GM11168 (cell line): ENCODE measurements at regions not wholly inside any gene's neighbourhood (a gene's known extent, or its start where the extent isn't known, plus 50 kb on each side); places are given as distances from the start of the nearest gene placed in this dataset.

Experiments
- in situ Hi-C: fragments of 300-500 bp; cut with MboI; formaldehyde crosslinking; loops from one replicate; pipeline ENCODE4 v1.12.0; 2022; ENCODE audit warnings: low sequenced_read_pairs; ENCODE audit not compliant: unreplicated experiment

- in situ Hi-C loops, result no loop called here
Observed at GRCh38 chr4:38568768-38569167, 95.2 kb upstream of the KLF3 start.

- in situ Hi-C loops, result no loop called here
Observed at GRCh38 chr4:38570647-38571276, 93.2 kb upstream of the KLF3 start.

- in situ Hi-C loops, result no loop called here
Observed at GRCh38 chr4:38572793-38573192, 91.2 kb upstream of the KLF3 start.

DNA sequence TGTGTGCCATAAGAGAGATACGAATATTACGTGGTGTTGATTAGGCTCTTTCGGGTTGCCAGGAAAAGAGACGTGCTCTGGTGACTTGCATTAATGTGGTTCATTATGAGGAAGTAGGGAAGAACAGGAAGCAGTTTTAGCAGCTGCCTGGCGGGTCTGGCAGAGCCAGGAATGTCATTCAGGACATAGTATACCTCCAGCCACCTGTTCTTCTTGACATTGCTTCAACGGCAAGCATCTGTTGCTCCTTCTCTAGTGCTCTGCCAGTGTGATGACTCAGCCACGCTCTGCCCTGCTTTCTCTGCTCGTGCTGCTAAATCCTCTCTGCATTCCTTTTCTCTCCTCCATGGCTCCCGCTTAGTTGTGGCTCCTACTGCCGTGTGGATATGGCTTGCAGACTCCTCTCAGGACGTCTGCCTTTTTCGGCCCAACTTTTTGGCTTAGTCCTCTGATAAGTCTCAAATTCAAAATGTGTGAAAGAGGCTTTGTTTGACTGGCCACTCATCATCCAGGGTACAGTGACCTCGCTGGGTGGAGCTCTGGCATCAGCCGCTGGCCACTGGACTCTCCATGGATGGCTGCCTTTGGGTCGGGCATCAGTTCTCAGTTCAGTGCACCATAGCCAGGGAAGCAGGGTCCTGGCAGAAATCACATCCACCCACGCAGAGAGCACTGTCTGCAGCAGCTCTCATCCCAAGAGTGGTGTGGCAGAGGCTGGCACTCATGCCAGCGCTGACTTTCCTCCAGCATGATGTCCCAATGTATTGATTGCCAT, 89.3 kb upstream of the KLF3 start:
- in situ Hi-C loops, result no loop called here

- in situ Hi-C loops, result no loop called here
Observed at GRCh38 chr4:38576767-38577166, 87.2 kb upstream of the KLF3 start.

GRCh38 chr4:38577462-38577861, 86.5 kb upstream of the KLF3 start:
- in situ Hi-C loops, result no loop called here

- in situ Hi-C loops, result no loop called here
Observed at GRCh38 chr4:38581426-38582106, 82.4 kb upstream of the KLF3 start.

DNA sequence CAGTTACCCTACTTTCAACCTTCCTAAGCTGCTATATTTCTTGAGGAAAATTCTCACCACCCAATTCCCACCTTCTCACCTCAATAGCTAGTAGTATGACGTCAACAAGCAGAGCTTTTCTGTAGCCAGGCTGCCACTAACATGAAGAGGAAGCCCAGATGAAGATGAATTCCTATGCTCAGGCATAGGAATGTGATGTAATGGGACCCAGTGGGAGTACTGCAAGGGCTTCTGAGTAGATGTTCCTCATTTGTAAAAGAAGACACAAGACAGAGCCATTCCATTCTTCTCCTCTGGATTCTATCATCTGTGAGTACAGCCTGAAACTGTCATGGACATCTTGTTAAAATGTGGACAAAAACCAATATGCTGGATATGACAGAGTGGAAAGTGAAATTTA, 81.6 kb upstream of the KLF3 start:
- in situ Hi-C loops, result no loop called here

GRCh38 chr4:38582889-38583470, 81.0 kb upstream of the KLF3 start:
- in situ Hi-C loops, result no loop called here

DNA sequence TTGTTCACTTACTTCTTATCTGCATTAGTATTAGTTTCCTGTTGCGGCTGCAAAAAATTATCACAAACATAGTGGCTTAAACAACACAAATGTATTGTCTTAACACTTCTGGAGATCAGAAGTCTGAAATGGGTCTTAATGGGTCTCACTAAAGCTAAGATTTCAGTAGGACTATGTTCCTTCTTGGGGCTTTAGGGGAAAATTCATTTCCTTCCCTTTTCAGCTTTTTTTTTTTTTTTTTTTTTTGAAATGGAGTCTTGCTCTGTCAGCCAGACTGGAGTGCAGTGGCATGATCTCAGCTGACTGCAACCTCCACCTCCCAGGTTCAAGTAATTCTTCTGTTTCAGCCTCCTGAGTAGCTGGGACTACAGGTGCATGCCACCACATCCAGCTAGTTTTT, 78.1 kb upstream of the KLF3 start:
- in situ Hi-C loops, result no loop called here

- in situ Hi-C loops, result no loop called here
Observed at GRCh38 chr4:38587106-38587505, 76.9 kb upstream of the KLF3 start.

DNA sequence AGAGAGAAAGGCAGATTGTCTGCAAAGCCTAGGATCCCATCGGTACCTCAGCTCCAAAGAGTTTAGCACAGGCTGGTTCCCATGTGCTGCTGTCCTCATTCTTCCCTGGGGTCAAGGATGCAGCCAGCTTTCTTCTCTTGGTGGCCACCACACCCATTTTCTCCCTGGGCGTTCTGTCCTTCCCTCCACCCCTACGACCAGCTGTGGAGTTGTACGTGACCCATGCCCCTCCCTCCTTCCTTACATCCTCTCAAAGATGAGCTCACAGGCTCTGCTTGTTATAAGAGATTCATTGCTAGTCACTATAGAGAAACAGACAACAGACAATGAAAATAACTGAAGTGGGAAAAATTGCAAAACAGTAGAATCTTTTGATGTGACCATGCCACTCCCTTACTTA, 74.0 kb upstream of the KLF3 start:
- in situ Hi-C loops, result no loop called here

DNA sequence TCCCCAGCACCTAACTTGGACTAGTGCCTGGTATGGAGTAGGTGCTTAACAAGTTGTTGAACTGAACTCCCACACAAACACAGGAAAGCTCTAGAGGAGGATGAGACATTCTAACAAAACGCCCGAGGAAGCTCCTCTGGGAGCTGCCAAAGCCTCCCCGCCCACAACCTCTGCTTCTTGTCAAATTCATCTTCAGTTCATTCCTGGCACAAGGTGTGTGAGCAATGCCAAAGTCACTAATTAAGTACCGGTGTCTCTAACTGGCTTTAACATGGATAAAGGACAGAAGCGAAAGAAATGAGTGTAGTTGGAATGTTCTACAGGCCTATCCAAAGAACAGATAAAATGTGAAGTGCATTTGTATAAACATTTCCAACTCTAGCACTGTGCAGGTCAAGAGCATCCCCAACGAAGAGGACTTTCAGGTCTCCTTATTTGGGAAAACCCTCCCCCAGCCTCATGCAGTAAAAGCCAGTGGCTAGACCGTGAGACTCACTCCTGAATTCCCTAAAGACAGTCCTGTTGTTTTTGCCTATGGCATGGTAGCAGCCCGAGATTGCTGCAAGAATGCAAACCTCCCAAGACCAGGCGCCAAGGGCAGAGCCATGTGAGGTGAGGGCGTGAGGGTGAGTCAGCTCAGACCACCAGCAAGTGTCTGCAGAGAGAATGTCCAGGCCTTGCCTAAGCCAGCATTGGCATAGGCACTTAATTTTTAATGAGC, 72.2 kb upstream of the KLF3 start:
- in situ Hi-C loops, result no loop called here

DNA sequence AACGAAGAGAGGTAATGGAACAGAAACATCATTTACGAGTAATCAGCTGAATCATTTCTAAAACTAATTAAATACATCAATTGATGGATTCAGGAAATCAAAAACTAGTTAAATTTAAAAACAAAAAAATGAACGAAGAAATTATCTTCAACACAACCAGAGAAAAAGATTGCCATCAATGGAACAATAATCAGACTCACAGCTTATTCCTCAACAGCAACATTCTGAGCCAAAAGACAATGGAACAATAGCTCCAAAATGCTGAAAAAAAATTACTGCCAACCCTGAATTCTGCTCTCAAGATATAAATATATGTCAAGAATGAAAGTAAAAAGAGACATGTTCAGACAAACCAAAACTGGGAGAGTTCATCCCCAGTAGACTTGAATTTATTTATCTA, 65.5 kb upstream of the KLF3 start:
- in situ Hi-C loops, result no loop called here

- in situ Hi-C loops, result no loop called here
Observed at GRCh38 chr4:38600575-38600974, 63.4 kb upstream of the KLF3 start.

- in situ Hi-C loops, result no loop called here
Observed at GRCh38 chr4:38601244-38601915, 62.6 kb upstream of the KLF3 start.

DNA sequence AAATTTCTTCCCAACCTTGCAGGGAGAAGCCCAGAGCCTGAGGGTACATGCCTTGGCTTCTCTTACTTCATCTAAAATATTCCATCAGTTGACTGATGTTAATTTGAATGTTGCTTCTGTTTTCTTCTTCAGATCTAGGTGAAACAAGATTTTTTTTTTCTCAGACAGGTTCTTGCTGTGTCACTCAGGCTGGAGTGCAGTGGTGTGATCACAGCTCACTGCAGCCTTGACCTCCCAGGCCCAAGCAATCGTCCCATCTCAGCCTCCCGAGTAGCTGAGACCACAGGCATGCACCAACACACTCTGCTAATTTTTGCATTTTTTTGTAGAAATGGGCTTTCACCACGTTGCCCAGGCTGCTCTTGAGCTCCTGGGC, 62.1 kb upstream of the KLF3 start:
- in situ Hi-C loops, result no loop called here

GRCh38 chr4:38603652-38604051, 60.3 kb upstream of the KLF3 start:
- in situ Hi-C loops, result no loop called here

DNA sequence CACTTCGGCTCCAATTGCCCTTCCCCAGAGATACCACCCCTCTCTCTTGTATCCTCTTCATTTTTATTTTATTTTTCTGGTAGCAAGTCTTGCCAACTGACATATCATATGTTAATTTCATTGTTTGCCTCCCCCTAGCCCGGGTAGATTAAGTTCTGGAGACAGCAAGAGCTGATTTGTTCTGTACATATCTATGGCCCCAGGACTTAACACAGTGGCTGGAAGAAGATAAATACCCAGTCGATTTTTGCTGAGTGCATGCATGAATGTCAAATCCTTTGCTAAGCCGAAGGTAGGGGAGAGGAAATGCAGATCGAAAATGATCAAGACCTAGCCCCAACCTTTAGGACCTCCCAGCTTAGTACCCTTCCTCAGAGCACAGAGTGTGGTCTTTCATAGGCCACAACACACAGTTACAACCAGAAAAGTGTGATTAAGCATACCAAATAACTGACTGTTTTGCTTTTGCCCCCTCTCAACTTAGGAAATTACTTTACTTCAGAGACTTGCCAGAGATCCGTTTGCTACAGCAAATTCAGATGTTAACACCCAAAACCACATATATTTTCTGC, 58.7 kb upstream of the KLF3 start:
- in situ Hi-C loops, result no loop called here
